ENCODE measurements at regions not wholly inside any gene's neighbourhood (a gene's known extent, or its start where the extent isn't known, plus 50 kb on each side); places are given as distances from the start of the nearest gene placed in this dataset.

- H3K9me3 ChIP-seq (ENCODE audit: insufficient read depth, low read length) = no peaks in the 10 kb centered on the region
- H3K9ac ChIP-seq (ENCODE audit: low read length) = no peak overlapping the region
- no peak overlapping the region for H3K4me3 ChIP-seq (ENCODE audit: insufficient read depth, low read length, poor library complexity, severe bottlenecking)
- no peak overlapping the region for H3K27ac ChIP-seq (ENCODE audit: low read depth, low read length)
- no peaks in the 10 kb centered on the region for H3K27me3 ChIP-seq (ENCODE audit: low read length)
- no peaks in the 10 kb centered on the region for H3K79me2 ChIP-seq (ENCODE audit: insufficient read depth, low read length)
- H2AFZ ChIP-seq (ENCODE audit: low read depth, low read length, severe bottlenecking) = no peak overlapping the region
- H3F3A ChIP-seq (ENCODE audit: insufficient read depth) = no peaks in the 10 kb centered on the region
- H3K36me3 ChIP-seq (ENCODE audit: low read length) = no peaks in the 10 kb centered on the region
- no peak for TF ChIP-seq EZH2phosphoT487 (conservative IDR thresholded peaks at IDR 0.05; ENCODE audit: low read length)
- TF ChIP-seq, protein P1, sequence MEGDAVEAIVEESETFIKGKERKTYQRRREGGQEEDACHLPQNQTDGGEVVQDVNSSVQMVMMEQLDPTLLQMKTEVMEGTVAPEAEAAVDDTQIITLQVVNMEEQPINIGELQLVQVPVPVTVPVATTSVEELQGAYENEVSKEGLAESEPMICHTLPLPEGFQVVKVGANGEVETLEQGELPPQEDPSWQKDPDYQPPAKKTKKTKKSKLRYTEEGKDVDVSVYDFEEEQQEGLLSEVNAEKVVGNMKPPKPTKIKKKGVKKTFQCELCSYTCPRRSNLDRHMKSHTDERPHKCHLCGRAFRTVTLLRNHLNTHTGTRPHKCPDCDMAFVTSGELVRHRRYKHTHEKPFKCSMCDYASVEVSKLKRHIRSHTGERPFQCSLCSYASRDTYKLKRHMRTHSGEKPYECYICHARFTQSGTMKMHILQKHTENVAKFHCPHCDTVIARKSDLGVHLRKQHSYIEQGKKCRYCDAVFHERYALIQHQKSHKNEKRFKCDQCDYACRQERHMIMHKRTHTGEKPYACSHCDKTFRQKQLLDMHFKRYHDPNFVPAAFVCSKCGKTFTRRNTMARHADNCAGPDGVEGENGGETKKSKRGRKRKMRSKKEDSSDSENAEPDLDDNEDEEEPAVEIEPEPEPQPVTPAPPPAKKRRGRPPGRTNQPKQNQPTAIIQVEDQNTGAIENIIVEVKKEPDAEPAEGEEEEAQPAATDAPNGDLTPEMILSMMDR (IDR thresholded peaks at IDR 0.05; ENCODE audit: insufficient read depth, low read length, poor library complexity, severe bottlenecking) = no peak
- H3K4me2 ChIP-seq (ENCODE audit: low read depth, low read length, poor library complexity, severe bottlenecking) = no peak overlapping the region
- no peaks in the 10 kb centered on the region for H3K9me2 ChIP-seq (replicated peaks; ENCODE audit: insufficient read depth, low read length)
- H4K20me1 ChIP-seq (ENCODE audit: low read depth, low read length) = no peaks in the 10 kb centered on the region
These were observed 261.5 kb downstream of the PCNX1 start for GRCh38 chr14:71168564-71169427.

DNA sequence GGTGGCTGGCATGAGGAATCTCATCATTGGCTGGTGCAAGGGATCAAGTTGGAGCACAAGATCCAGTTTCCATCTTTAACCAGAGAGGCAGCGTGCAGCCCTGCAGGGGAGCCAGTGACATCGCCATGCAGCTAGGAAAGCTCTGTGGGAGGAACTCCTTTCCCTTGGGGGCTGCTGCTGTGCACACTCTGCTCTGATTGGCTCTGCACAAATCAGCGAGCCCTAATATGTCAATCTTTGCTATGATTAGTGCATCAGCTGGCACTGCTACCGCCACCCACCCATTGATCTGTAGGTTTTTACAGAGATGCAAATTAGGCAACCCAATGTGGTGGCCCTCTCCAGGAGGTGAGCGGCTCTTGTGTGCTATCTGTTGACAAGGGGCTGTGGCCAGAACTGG lies 262.6 kb downstream of the PCNX1 start:
- no peak overlapping the region for H2AFZ ChIP-seq (ENCODE audit: low read depth, low read length, severe bottlenecking)
- no peaks in the 10 kb centered on the region for H4K20me1 ChIP-seq (ENCODE audit: low read depth, low read length)
- no peak overlapping the region for H3K27ac ChIP-seq (ENCODE audit: low read depth, low read length)
- H3K9ac ChIP-seq (ENCODE audit: low read length) = no peak overlapping the region
- no peaks in the 10 kb centered on the region for H3F3A ChIP-seq (ENCODE audit: insufficient read depth)
- TF ChIP-seq EZH2phosphoT487 (conservative IDR thresholded peaks at IDR 0.05; ENCODE audit: low read length) = no peak
- TF ChIP-seq, protein P1 (IDR thresholded peaks at IDR 0.05; ENCODE audit: insufficient read depth, low read length, poor library complexity, severe bottlenecking) = no peak
- no peaks in the 10 kb centered on the region for H3K27me3 ChIP-seq (ENCODE audit: low read length)
- no peaks in the 10 kb centered on the region for H3K36me3 ChIP-seq (ENCODE audit: low read length)
- no peak overlapping the region for H3K4me3 ChIP-seq (ENCODE audit: insufficient read depth, low read length, poor library complexity, severe bottlenecking)
- H3K9me3 ChIP-seq (ENCODE audit: insufficient read depth, low read length) = no peaks in the 10 kb centered on the region
- H3K79me2 ChIP-seq (ENCODE audit: insufficient read depth, low read length) = no peaks in the 10 kb centered on the region
- no peak overlapping the region for H3K4me2 ChIP-seq (ENCODE audit: low read depth, low read length, poor library complexity, severe bottlenecking)
- no peaks in the 10 kb centered on the region for H3K9me2 ChIP-seq (replicated peaks; ENCODE audit: insufficient read depth, low read length)

- Histone ChIP-seq H3K4me2 (ENCODE audit: low read depth, low read length, poor library complexity, severe bottlenecking) (no peak overlapping the region), H3K9me3 (ENCODE audit: insufficient read depth, low read length) (no peaks in the 10 kb centered on the region), H3K27me3 (ENCODE audit: low read length) (no peaks in the 10 kb centered on the region)
These were observed 268.2 kb downstream of the PCNX1 start for GRCh38 chr14:71175491-71175890.

More at GRCh38 chr14:71175491-71175890, 268.2 kb downstream of the PCNX1 start:
- Histone ChIP-seq H3K79me2 (ENCODE audit: insufficient read depth, low read length) (no peaks in the 10 kb centered on the region), H3K4me3 (ENCODE audit: insufficient read depth, low read length, poor library complexity, severe bottlenecking) (no peak overlapping the region), H3K36me3 (ENCODE audit: low read length) (no peaks in the 10 kb centered on the region), H3F3A (ENCODE audit: insufficient read depth) (no peaks in the 10 kb centered on the region), H3K27ac (ENCODE audit: low read depth, low read length) (no peak overlapping the region), H3K9me2 (replicated peaks; ENCODE audit: insufficient read depth, low read length) (no peaks in the 10 kb centered on the region), H4K20me1 (ENCODE audit: low read depth, low read length) (no peaks in the 10 kb centered on the region), H3K9ac (ENCODE audit: low read length) (no peak overlapping the region), H2AFZ (ENCODE audit: low read depth, low read length, severe bottlenecking) (no peak overlapping the region)
- no peak for TF ChIP-seq EZH2phosphoT487 (conservative IDR thresholded peaks at IDR 0.05; ENCODE audit: low read length)
- TF ChIP-seq, protein P1 (IDR thresholded peaks at IDR 0.05; ENCODE audit: insufficient read depth, low read length, poor library complexity, severe bottlenecking) = no peak

Data from SU-DHL-6 (cell line).